ENCODE measurements at regions not wholly inside any gene's neighbourhood (a gene's known extent, or its start where the extent isn't known, plus 50 kb on each side); places are given as distances from the start of the nearest gene placed in this dataset.

GRCh38 chr10:16120563-16120962, 260.3 kb upstream of the MINDY3 start:
- no peak for TF ChIP-seq CTCF (IDR thresholded peaks at IDR 0.05; ENCODE audit: insufficient read depth, low read length)
- no peak for TF ChIP-seq REST (IDR thresholded peaks at IDR 0.05; ENCODE audit: insufficient replicate concordance, low read depth)
